HFFc6 (cell line): ENCODE measurements at regions not wholly inside any gene's neighbourhood (a gene's known extent, or its start where the extent isn't known, plus 50 kb on each side); places are given as distances from the start of the nearest gene placed in this dataset.

Experiments used
- DNase-seq: peaks from one replicate; pipeline ENCODE4 v3.0.0-alpha.2; 2018
- H3K27ac Mint-ChIP-seq: 2 replicates; pipeline ENCODE4 v1.8.0; 2020; ENCODE audit warnings: mild to moderate bottlenecking, mixed read lengths
- H3K27me3 Mint-ChIP-seq: 2 replicates; pipeline ENCODE4 v1.8.0; 2021; ENCODE audit warnings: mild to moderate bottlenecking, moderate library complexity, mixed read lengths; ENCODE audit not compliant: insufficient read depth
- H3K36me3 Mint-ChIP-seq: 2 replicates; pipeline ENCODE4 v1.8.0; 2021; ENCODE audit warnings: low read depth, mixed read lengths
- H3K4me1 Mint-ChIP-seq: 2 replicates; pipeline ENCODE4 v1.8.0; 2020; ENCODE audit warnings: low read depth, mixed read lengths
- H3K4me3 Mint-ChIP-seq: 2 replicates; pipeline ENCODE4 v1.8.0; 2020; ENCODE audit warnings: mild to moderate bottlenecking, moderate library complexity, mixed read lengths
- H3K9me3 Mint-ChIP-seq: 2 replicates; pipeline ENCODE4 v1.8.0; 2020; ENCODE audit warnings: mild to moderate bottlenecking, mixed read lengths
- CTCF ChIP-seq: fragments of 200-600 bp; sonication (generic); IDR thresholded peaks from 2 replicates; pipeline ENCODE4 v1.5.0; 2021; ENCODE audit warnings: antibody characterized with exemption, mild to moderate bottlenecking

- peaks cover 9% of the 10 kb centered on the region for H3K27me3 Mint-ChIP-seq
- no peak for TF ChIP-seq CTCF
- H3K4me3 Mint-ChIP-seq = no peak overlapping the region
- no peak for DNase-seq
- no peaks in the 10 kb centered on the region for H3K4me1 Mint-ChIP-seq
- H3K36me3 Mint-ChIP-seq = no peaks in the 10 kb centered on the region
- H3K27ac Mint-ChIP-seq = no peak overlapping the region
- H3K9me3 Mint-ChIP-seq = no peaks in the 10 kb centered on the region
These were observed 142.8 kb downstream of the TMEM17 start for GRCh38 chr2:62363166-62363565.

- Mint-ChIP-seq H3K4me3 (no peak overlapping the region), H3K4me1 (no peaks in the 10 kb centered on the region)
These were observed 143.4 kb downstream of the TMEM17 start for GRCh38 chr2:62362561-62362960.

GRCh38 chr2:62361964-62362363, 144.0 kb downstream of the TMEM17 start:
- no peak for DNase-seq
- no peak for TF ChIP-seq CTCF
- Mint-ChIP-seq H3K27me3 (peaks cover 3% of the 10 kb centered on the region; the same call in 1 of the 2 replicates), H3K4me1 (no peaks in the 10 kb centered on the region), H3K27ac (no peak overlapping the region), H3K9me3 (no peaks in the 10 kb centered on the region), H3K36me3 (no peaks in the 10 kb centered on the region), H3K4me3 (no peak overlapping the region)

More at GRCh38 chr2:62362561-62362960, 143.4 kb downstream of the TMEM17 start:
- Mint-ChIP-seq H3K36me3 (no peaks in the 10 kb centered on the region), H3K9me3 (no peaks in the 10 kb centered on the region), H3K27ac (no peak overlapping the region), H3K27me3 (peaks cover 7% of the 10 kb centered on the region)
- no peak for TF ChIP-seq CTCF
- DNase-seq = no peak

- Mint-ChIP-seq H3K9me3 (peaks cover 4% of the 10 kb centered on the region; the same call in 1 of the 2 replicates), H3K36me3 (no peaks in the 10 kb centered on the region)
These were observed 151.0 kb downstream of the TMEM17 start for GRCh38 chr2:62354771-62355561.

GRCh38 chr2:62352031-62352430, 154.0 kb downstream of the TMEM17 start:
- DNase-seq = no peak
- H3K4me3 Mint-ChIP-seq = no peak overlapping the region
- peaks cover 4% of the 10 kb centered on the region; the same call in 1 of the 2 replicates for H3K9me3 Mint-ChIP-seq
- no peaks in the 10 kb centered on the region for H3K4me1 Mint-ChIP-seq
- peaks cover 12% of the 10 kb centered on the region for H3K27me3 Mint-ChIP-seq
- TF ChIP-seq CTCF = no peak
- no peaks in the 10 kb centered on the region for H3K36me3 Mint-ChIP-seq
- no peak overlapping the region for H3K27ac Mint-ChIP-seq

More at GRCh38 chr2:62354771-62355561, 151.0 kb downstream of the TMEM17 start:
- no peak overlapping the region for H3K4me3 Mint-ChIP-seq
- DNase-seq = no peak
- no peak overlapping the region for H3K27ac Mint-ChIP-seq
- peaks cover 7% of the 10 kb centered on the region; the same call in 1 of the 2 replicates for H3K27me3 Mint-ChIP-seq
- no peak for TF ChIP-seq CTCF
- H3K4me1 Mint-ChIP-seq = no peaks in the 10 kb centered on the region
